GM21528 (cell line): ENCODE measurements at regions not wholly inside any gene's neighbourhood (a gene's known extent, or its start where the extent isn't known, plus 50 kb on each side); places are given as distances from the start of the nearest gene placed in this dataset.

Experiments used
- ATAC-seq: cut with Tn5 transposase; IDR thresholded peaks from one replicate; pipeline ENCODE4 v1.9.1; 2021; ENCODE audit warnings: mild to moderate bottlenecking, moderate library complexity; ENCODE audit not compliant: unreplicated experiment, low FRiP score

- no peak for ATAC-seq
These were observed 603.7 kb upstream of the CFAP20DC start for GRCh38 chr3:59653405-59654122.

GRCh38 chr3:59644479-59645402 lies 594.9 kb upstream of the CFAP20DC start:
- no peak for ATAC-seq

- no peak for ATAC-seq
These were observed 591.5 kb upstream of the CFAP20DC start for GRCh38 chr3:59641169-59641899.

- no peak for ATAC-seq
These were observed 583.1 kb upstream of the CFAP20DC start for GRCh38 chr3:59632760-59633573.

GRCh38 chr3:59631482-59631881 lies 581.7 kb upstream of the CFAP20DC start:
- no peak for ATAC-seq

GRCh38 chr3:59621037-59621436 lies 571.2 kb upstream of the CFAP20DC start:
- ATAC-seq = no peak

- ATAC-seq = no peak
These were observed 570.5 kb upstream of the CFAP20DC start for GRCh38 chr3:59620325-59620724.

GRCh38 chr3:59612444-59612715 lies 562.6 kb upstream of the CFAP20DC start:
- ATAC-seq = no peak

- no peak for ATAC-seq
These were observed 562.0 kb upstream of the CFAP20DC start for GRCh38 chr3:59611649-59612443.

GRCh38 chr3:59609657-59610348 lies 560.0 kb upstream of the CFAP20DC start:
- no peak for ATAC-seq

- ATAC-seq = no peak
These were observed 558.5 kb upstream of the CFAP20DC start for GRCh38 chr3:59608356-59608755.

GRCh38 chr3:59607656-59608055 lies 557.8 kb upstream of the CFAP20DC start:
- no peak for ATAC-seq

GRCh38 chr3:59606638-59607266 lies 556.9 kb upstream of the CFAP20DC start:
- no peak for ATAC-seq

GRCh38 chr3:59605944-59606534 lies 556.2 kb upstream of the CFAP20DC start:
- no peak for ATAC-seq

- ATAC-seq = no peak
These were observed 555.5 kb upstream of the CFAP20DC start for GRCh38 chr3:59605318-59605717.

- ATAC-seq = no peak
These were observed 551.7 kb upstream of the CFAP20DC start for GRCh38 chr3:59601486-59601885.

GRCh38 chr3:59600631-59601030 lies 550.8 kb upstream of the CFAP20DC start:
- ATAC-seq = no peak

- no peak for ATAC-seq
These were observed 546.9 kb upstream of the CFAP20DC start for GRCh38 chr3:59596741-59597140.
